GM21786 (cell line): ENCODE measurements at regions not wholly inside any gene's neighbourhood (a gene's known extent, or its start where the extent isn't known, plus 50 kb on each side); places are given as distances from the start of the nearest gene placed in this dataset.

Source experiments
- ATAC-seq: cut with Tn5 transposase; IDR thresholded peaks from one replicate; pipeline ENCODE4 v1.9.1; 2021; ENCODE audit not compliant: unreplicated experiment

- ATAC-seq: no peak
These were observed 520.7 kb downstream of the SOX5 start for GRCh38 chr12:23428758-23429157.

- ATAC-seq: no peak
These were observed 518.5 kb downstream of the SOX5 start for GRCh38 chr12:23431006-23431405.

GRCh38 chr12:23433121-23433520, 516.3 kb downstream of the SOX5 start:
- ATAC-seq: no peak

- no peak for ATAC-seq
These were observed 515.3 kb downstream of the SOX5 start for GRCh38 chr12:23434154-23434553.

DNA sequence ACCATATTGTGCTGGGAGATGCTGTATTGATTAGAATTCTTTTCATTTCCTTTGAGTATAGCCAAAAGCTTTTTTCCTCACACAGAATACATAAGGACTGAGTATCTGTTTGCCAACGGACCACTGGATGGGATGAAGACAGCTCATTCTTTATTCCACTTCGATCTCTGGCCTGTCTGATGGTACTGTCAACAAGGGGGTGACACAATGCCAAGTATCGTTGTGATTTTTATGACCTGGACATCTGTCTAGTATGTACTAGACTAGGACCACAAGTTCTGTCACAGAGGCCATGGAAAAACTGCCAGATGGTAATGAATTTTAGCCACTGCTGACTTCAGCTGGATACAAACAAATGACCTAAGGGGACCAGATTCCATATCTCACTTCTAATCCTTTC, 502.7 kb downstream of the SOX5 start:
- no peak for ATAC-seq

DNA sequence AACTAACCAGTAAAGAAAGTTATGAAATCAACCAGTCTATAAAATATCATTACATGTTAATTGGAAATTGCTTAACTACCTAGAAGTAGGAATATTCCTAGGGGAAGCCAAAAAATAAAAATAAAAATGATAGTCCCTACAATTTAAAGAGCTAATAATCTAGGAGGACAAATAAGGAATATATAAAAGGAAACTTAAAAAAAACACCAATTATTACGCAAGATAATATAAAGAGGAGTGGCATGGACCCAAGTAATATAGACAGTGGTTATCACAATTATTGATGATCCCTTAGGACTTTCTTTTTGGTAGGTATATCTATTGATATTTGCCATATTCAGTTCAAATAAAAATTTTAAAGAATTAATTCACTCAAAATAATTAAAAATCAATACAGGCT, 498.7 kb downstream of the SOX5 start:
- ATAC-seq: no peak

GRCh38 chr12:23455283-23455682, 494.2 kb downstream of the SOX5 start:
- ATAC-seq: no peak

- no peak for ATAC-seq
These were observed 490.8 kb downstream of the SOX5 start for GRCh38 chr12:23458640-23459039.

- no peak for ATAC-seq
These were observed 486.9 kb downstream of the SOX5 start for GRCh38 chr12:23462546-23462945.

GRCh38 chr12:23463172-23463571, 486.3 kb downstream of the SOX5 start:
- ATAC-seq: no peak

- ATAC-seq: no peak
These were observed 485.1 kb downstream of the SOX5 start for GRCh38 chr12:23464241-23464812.

GRCh38 chr12:23472329-23472971, 477.0 kb downstream of the SOX5 start:
- no peak for ATAC-seq

DNA sequence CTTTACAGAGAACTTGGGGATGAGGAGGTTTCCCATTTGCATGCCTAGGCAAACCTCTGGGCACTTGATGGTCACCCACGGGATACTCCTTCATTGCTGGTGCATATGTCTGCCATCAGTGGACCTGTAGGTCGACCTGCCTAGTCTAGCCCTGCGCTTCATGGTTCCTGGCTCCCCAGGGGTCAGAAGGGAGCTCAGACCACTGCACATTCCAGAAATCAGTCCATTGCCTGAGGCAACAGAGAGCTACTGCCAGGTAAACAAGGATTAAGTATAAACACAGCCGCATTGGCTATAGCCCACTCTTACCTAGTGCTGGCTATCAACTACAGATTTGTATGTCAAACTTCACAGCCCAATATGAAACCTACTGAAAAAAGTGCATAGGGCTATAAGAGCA, 476.4 kb downstream of the SOX5 start:
- ATAC-seq: no peak

DNA sequence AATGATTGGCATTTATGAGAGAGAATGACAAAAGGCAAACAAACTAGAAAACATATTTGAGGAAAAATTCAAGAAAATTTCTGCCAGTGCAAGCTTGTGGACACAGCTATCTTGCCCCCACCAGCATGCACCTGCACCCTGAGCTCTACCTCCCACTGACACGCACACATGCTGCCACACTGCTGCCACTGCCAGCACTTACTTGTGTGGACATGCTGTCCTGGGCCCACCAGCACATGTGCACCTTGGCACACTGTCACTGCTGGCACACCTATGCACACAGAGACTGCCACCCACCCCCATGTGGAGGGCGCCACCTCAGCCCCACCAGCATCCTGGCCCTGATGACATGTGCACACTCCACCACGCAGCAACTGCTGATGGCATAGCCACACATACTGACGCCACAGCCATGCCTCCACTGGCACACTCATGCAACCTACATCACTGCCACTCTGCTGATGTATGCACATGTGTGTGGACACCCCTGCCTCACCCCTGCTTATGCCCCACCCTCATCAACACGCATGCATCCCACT, 475.0 kb downstream of the SOX5 start:
- no peak for ATAC-seq
